ENCODE measurements at regions not wholly inside any gene's neighbourhood (a gene's known extent, or its start where the extent isn't known, plus 50 kb on each side); places are given as distances from the start of the nearest gene placed in this dataset.
"Not testable (repeated sequence)": the region's sequence is repeated elsewhere in the genome, so short reads cannot be mapped to it uniquely, and the experiment has no call there.

DNA sequence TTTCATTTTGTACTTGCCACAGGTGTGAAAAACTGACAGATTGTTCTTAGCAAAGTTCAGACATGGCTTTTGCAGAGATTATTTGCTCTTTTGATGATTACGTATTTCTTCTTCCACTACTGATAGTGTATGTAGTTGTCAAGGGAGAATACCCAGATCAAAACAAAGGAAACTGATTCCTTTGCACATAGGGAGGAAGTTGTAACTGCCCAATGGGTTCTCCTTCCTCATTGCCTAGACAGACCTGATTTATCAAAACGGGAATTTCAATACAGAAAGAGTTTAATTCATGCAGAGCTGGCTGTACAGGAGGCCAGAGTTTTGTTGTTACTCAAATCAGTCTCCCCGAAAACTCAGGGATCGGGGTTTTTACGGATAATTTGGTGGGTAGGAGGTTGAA is 214.7 kb downstream of the BCAS1 start:
- no peak for FAIRE-seq

DNA sequence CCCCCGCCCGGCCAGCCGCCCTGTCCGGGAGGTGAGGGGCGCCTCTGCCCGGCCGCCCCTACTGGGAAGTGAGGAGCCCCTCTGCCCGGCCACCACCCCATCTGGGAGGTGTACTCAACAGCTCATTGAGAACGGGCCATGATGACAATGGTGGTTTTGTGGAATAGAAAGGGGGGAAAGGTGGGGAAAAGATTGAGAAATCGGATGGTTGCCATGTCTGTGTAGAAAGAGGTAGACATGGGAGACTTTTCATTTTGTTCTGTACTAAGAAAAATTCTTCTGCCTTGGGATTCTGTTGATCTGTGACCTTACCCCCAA is 215.8 kb downstream of the BCAS1 start:
- FAIRE-seq, result not testable (repeated sequence)

DNA sequence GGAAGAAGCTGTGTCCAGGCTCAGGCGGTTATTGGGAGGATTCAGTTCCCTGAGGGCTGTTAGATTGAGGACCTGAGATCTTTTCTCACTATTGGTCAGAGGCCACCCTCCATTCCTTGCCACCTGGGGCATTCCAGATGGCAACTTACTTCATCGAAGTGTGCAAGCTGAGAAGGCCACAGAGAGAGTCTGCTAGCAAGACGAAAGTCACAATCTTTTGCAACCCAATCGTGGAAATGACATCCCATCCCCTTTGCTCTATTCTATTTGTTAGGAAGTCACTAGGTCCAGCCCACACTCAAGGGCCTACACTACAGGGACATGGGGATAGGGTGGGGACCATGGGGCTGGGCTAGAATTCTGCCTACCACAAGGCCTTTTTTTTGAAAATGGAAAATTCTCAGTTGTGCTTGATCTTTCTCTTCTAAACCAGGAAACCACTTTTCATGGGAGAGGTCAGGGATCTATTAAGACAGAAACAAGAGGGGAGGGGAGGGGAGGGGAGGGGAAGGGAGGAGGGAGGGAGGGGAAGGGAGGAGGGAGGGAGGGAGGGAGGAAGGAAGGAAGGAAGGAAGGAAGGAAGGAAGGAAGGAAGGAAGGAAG is 217.2 kb downstream of the BCAS1 start:
- no peak for FAIRE-seq

DNA sequence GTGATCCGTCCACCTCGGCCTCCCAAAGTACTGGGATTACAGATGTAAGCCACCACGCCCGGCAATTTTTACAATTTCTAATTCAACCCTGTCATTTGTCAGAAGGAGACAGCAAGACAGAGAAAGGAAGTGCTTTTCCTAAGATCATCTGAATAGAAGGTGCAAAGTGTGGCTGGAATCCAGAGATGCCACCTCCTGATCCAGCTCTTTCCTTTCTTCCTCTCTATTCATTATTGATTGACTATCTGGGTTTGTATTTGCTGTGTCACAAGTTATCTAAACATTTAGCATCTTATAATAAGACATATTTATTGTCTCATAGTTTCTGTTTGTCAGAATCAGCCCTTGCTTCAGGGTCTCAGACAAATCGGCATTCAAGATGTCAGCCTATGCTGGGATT is 217.7 kb downstream of the BCAS1 start:
- FAIRE-seq, result no peak

DNA sequence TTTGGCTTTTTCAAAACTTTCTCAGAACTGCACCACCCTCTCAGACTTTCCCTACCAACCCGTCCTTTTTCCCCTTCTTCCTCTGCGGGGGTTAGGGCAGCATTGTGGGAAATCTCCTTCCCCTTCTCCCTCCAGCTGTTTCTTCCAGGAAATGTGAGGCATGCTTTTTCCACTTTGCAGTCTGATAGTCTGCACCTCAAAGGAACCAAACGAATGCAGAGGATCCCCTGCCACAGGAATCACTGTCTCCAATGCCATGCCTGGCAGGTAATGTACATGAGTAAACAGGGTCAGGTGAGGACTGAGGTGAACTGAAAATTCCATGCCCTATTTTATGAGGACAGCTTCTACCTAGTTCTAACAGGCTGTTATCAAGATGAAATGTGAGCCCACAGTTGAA is 218.4 kb downstream of the BCAS1 start:
- no peak for FAIRE-seq

DNA sequence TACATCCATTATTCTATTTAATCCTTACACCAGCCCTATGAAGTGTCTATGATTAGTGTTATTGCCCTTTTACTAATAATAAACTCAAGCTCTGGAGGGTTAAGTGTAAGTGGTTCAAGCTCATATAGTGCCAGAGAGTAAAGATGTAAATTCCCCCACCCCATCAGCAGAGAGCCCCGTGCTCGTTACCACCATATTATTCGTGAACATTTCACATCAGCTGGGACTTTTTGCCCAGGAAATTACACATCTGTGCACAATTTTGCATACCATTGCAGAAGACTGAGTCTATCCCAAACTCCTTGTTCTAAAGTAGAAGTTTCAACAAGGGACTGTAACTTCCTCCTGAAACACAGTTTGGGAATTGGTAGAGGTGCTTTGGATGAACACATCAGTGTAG is 220.1 kb downstream of the BCAS1 start:
- FAIRE-seq, result no peak

DNA sequence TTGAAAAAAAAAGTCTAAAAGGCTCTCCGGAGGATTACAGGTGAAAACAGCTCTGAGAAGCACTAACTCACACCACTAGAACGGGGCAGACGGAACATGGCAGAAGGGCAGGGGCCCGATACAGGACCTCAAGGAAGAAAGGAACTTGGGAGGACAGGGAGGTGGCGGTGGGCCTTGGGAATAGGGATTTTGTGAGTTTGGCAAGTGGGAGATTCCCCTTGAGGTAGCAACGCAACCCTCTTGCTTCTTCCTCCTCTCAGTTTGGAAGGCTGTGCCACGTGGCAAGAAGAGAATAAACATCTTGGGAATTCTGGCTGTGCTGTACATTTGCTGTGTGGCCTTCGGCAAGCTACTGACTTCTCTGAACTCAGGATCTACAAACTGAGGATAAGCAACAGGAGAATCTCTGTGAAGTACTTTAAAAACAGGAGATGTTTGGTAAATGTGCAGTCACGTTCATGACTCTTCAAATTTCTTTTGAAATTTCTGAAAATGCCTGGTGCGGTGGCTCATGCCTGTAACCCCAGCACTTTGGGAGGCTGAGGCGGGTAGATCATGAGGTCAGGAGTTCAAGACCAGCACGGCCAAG is 220.8 kb downstream of the BCAS1 start:
- FAIRE-seq, result no peak

DNA sequence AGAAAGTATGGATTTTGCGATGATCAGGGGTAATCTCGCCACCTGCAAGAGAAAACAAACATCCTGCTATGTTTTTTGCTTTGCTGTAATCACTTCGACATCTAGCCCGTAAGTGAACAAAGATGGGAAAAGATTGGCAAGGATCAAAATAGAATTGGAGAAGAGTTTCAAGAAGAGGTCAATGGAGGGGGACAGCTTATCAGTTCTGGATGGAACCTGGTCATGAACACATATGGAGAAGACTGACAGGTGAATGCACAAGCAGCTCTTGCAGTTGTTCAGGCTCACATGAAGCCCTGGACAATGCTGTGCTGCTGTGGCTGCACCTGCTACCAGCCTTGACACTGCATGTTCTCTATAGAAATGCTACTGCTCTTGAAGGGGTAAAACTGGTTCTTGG is 222.1 kb downstream of the BCAS1 start:
- no peak for FAIRE-seq

DNA sequence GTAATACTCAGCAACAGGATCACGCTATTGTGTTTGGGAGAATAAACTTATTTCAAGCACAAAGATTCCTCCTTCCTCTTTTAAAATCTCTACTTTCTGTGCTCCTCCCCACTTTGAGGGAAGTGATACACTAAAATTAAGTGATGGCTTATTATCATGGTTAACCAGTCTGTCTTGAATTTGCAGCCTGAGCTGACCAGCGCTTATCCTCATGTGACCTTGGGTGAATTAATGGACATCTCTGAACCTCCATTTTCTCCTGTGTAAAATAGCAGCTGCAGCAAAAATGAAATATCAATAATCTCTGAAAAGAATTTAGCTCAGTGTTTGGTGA is 222.6 kb downstream of the BCAS1 start:
- FAIRE-seq, result no peak

DNA sequence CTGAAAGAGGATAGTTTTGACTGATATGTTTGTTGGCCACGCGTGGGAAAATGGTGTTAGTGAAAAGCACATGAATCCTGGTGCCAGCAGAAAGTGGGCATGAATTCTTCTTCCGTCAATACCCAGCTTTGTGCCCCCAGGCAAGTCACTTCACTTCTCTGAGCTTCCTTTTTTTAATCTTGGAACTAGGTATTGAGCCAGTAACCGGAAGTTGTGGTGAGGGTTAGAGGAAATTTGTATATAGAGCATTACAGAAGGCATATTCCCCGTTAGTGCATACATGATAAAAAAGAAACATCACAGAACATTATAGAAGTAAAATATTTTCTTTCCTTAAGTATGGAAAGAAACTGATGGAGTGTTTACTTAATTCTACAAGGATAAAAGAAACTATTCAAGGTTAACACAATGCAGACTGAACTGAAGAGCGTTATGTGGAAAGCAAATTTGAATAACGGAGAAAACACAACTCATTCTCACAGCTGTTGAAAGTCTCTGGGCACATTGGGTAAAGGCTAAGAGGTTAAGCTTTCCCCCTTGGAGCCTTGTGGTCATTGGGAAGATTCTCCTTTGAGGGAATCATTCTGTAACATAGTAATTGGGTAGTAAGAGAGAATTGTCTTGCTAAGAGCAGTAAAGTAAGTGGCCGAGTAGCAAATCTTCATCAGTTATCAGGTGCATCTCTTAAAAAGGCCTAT is 223.1 kb downstream of the BCAS1 start:
- FAIRE-seq, result no peak

DNA sequence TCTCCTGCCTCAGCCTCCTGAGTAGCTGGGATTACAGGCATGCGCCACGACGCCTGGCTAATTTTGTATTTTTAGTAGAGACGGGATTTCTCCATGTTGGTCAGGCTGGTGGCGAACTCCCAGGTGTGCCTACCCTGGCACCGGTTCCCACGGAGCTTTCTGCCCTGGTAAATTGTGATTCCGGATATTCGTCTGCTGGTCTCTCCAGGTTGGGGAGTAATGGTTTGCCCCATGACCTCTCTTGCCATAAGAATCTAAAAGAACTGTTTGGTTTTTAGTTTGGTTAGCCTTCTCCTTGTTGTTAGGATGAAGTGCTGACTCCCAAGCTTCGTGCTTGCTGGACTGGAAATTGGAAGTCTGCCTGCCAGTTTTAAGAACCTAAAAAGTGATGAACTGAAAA is 223.8 kb downstream of the BCAS1 start:
- no peak for FAIRE-seq

DNA sequence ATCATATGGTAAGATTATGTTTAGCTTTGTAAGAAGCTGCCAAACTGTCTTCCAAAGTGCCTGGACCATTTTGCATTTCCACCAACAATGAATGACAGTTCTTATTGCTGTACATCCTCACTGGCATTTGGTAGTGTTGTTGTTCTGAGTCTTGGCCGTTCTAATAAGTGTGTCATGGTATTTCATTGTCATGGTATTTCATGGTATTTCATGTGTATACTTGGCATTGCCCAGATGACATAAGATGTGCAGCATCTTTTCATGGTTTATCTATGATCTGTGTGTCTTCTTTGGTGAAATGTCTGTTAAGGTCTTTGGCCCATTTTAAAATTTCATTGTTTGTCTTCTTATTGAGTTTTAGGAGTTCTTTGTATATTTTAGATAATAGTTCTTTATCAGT is 224.4 kb downstream of the BCAS1 start:
- FAIRE-seq, result no peak

DNA sequence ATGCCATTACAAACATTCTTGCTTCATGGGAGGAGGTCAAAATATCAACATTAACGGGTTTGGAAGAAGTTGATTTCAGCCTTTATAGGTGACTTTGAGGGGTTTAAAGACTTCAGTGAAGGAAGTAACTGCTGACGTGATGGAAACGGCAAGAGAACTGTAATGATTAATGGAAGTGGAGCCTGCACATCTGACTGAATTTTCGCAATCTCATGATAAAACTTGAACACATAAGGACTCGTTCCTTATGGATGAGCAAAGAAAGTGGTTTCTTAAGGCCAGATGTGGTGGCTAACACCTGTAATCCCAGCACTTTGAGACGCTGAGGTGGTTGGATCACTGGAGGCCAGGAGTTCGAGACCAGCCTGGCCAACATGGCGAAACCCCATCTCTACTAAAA is 226.1 kb downstream of the BCAS1 start:
- no peak for FAIRE-seq

DNA sequence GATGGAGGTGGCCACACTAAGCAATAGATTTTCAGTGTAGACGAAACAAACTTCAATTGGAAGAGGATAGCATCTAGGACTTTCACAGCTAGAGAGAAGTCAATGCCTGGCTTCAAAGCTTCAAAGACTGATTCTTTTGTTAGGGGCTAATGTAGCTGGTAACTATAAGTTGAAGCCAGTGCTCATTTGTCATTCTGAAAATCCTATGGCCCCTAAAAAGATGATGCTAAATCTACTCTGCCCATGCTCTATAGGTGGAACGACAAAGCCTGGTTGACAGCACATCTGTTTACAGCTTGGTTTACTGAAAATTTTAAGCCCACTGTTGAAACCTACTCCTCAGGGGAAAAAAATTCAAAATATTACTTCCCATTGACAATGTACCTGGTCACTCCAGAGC is 226.7 kb downstream of the BCAS1 start:
- FAIRE-seq, result no peak

DNA sequence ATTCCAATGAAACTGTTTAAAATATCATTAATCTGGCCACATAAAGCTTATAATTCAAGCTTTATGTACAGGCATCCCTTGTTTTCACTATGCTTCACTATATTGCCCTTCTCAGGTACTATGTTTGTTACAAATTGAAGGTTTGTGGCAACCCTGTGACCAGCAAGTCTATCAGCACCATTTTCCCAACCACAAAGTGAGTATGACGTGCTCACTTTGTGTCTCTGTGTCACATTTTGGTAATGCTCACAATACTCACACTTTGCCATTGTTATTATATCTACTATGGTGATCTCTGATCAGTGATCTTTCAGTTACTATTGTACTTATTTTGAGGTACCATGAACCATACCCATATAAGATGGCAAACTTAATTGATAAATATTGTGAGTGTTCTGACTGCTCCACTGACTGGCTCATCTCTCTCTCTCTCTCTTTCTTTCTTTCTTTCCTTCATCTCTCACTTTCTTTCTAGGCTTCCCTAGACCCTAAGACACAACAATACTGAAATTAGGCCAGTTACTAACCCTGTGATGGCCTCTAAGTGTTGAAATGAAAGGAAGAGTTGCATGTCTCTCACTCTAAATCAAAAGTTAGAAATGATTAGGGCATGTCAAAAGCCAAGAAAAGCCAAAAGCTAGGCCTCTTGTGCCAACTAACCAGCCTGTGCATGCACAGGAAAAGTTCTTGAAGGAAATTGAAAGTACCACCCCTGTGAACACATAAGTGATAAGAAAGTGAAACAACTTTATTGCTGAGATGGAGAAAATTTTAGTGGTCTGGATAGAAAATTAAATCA is 227.9 kb downstream of the BCAS1 start:
- no peak for FAIRE-seq

DNA sequence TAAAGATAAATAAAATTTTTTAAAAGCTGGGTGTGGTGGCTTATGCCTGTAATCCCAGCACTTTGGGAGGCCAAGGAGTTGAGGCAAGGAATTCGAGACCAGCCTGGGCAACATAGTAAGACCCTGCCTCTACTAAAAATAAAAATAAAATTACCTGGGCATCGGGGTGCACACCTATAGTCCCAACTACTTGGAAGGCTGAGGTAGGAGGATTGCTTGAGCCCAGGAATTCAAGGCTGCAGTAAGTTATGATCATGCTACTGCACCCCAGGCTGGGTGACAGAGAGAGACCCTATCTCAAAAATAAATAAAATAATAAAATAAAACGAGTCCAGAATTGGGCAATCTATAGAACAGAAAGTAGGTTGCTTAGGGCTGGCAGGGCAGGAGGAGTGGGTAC is 228.7 kb downstream of the BCAS1 start:
- no peak for FAIRE-seq

DNA sequence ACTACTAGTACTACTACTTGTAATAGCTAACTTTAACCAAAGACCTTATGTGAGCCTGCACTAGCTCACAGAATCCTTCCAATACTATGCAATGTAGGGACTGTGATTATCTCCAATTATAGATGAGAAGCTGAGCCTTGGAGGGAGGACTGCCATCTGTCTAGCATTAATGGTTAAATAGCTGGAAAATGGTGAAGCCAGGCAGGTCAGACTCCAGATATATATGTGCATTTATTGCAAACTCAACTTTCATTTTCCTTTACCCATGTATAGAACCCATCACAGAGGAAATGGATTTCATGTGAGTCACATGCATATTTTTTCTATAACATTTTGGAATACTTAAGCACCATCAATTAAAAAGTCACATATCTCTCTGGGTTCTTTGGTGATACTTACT is 229.9 kb downstream of the BCAS1 start:
- FAIRE-seq, result no peak

DNA sequence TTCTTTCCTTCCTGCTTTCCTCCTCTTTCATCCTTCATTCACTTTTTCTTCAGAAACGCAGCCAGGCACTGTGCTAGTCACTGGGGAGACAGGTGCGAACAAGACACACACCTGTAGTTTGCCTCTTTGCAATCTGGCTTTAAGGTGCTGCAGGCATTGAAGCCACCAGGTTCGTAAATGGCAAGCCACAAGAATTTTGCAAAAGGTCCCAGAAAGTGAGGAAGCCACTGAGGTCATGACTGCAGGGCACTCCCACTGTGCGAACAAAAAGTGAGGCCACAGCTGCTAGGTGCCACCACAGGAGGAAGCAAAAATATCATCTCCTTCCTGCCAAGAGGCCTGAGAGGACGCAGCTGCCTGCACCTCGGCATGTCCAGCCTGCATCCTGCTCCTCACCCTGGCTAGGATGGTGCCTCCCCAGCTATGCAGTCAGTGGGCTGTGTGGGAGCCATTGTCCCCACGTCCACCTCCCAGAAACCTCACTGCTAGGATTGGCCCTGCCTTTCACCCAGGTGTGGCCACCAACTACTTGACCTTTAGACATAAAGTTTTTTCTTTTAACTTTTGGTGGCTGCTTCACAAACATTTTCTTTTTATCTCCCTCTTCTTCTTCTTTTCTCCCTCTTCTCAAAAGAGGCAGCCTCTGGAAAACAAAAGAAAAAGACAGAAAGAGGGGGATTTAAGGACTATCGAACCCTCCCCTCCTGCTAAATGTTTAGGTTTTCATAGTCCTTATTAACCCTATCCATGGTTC is 230.8 kb downstream of the BCAS1 start:
- no peak for FAIRE-seq

DNA sequence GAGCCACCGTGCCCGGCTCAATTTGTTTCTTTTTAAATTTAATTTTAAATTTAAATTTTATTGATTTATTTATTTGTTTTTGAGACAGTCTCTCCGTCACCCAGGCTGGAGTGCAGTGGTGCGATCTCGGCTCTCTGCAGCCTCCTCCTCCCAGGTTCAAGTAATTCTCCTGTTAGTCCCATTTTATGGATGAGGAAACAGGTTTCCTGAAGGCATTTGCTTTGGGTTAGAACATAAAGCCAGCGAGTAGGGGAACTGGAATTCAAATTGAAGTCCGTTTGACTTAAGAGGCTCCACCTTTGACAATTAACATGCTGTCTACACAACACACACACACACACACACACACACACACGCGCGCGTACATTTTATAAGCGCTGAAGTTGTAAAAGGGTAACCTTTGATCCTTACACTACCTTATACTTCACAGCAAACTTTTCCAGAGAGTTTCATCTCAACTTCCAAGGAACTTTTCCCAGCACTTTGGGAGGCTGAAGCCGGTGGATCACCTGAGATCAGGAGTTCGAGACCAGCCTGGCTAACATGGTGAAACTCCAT is 232.0 kb downstream of the BCAS1 start:
- no peak for FAIRE-seq

DNA sequence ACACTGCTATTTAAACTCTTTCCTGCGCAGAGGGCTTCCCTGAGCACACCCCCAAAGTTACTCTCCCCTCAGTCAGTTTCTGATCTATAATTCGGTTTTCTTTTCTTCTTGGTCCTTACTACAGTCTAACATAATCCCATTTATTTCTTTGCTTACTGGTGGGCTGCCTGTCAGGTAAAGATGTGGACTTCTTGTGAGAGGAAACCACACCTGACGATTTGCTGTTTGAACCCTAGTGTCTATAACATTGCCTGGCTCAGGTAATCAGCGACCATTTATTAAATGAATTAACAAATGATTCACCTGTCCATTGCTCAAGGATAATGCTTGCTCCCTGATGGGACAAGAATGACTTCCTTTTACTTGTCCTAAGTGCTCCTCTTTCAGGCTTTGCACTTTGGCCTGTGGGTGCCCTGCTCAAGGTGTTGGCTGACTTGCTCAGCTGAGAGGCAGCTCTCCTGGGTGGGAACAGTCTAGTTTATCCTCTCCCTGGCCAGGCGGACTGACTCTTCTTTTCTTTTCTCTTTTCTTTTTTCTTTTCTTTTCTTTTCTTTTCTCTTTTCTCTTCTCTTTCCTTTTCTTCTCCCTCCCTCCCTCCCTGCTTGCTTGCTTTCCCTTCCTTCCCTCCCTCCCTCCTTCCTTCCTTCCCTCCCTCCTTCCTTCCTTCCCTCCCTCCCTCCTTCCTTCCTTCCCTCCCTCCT is 233.1 kb downstream of the BCAS1 start:
- FAIRE-seq, result no peak

DNA sequence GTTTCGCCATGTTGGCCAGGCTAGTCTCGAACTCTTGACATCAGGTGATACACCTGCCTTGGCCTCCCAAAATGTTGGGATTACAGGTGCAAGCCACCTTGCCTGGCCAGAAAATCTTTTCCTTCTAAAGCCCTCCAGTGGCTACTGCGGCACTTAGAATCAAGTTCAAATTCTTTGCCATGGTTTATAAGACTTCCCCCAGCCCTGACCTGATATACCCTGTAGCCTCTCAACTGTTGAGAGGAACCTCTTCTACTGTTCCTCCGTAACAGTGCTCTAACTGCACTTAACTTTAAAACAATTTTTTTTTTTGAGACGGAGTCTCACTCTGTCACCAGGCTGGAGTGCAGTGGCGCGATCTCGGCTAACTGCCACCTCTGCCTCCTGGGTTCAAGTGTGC is 235.6 kb downstream of the BCAS1 start:
- FAIRE-seq, result no peak

DNA sequence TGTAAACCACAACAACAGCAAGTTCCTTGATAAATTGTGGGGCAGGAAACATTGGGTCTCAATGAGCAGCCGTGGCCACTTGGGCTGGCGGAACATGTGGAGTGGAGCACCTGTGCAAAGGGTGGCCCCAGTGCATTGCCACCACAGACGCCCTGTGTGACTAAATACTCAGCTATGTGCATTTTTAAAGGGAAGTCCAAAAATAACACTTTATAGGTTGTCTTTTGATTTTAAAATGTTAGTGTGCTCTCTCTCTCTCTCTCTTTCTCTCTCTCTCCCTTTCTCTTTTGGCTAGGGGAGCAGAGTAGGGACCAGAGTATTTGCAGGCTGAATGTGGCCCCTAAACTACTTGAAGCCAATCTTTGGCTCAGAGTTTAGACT is 236.3 kb downstream of the BCAS1 start:
- no peak for FAIRE-seq

All from TTC549 (cell line).